Adrenal gland (tissue), 5 donors: ENCODE measurements at regions not wholly inside any gene's neighbourhood (a gene's known extent, or its start where the extent isn't known, plus 50 kb on each side); places are given as distances from the start of the nearest gene placed in this dataset.

Experiments used
- POLR2A ChIP-seq, 2 donors: fragments of 450-650 bp; IDR thresholded peaks; one replicate each; pipeline ENCODE4 v1.6.1; 2017; ENCODE audit warnings: antibody characterized with exemption in 2 of 2, mild to moderate bottlenecking in 2 of 2, moderate library complexity in 1 of 2
- TF ChIP-seq, protein P1 (sequence below), 6 experiments: fragments of 450-650 bp in 4 of 6; fragments of 200-600 bp in 2 of 6; sonication (generic) in 1 of 6; IDR thresholded peaks; 1 replicate in 5 of 6; 2 replicates in 1 of 6; pipeline versions ENCODE4 v1.5.1 to v1.8.0; 2016 to 2021; ENCODE audit warnings: antibody characterized with exemption in 6 of 6, mild to moderate bottlenecking in 2 of 6, moderate library complexity in 1 of 6
- donor health status: DM: no; HTN: no; CAD: no.

DNA sequence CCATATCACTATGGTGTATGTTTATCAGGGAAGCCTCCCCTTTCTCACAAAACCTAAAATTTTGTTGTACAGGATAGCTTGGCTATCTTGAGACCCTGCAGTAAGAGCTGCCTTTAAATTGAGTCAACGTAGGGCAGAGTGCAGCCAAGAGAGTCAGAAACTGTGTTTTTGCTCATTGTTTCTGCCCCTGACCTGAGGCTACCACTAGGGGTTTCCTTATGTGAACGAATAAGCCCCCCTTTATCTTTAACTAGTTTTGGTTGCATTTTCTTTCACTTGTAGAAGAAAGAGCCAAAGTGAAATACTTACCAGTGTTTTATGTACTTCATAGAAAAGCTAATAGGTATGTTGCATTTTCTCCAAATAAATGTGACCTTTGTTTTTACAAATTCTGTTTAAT, 149.9 kb upstream of the TMC3 start:
- TF ChIP-seq POLR2A (IDR thresholded peaks at IDR 0.05): no peak
- TF ChIP-seq, protein P1, sequence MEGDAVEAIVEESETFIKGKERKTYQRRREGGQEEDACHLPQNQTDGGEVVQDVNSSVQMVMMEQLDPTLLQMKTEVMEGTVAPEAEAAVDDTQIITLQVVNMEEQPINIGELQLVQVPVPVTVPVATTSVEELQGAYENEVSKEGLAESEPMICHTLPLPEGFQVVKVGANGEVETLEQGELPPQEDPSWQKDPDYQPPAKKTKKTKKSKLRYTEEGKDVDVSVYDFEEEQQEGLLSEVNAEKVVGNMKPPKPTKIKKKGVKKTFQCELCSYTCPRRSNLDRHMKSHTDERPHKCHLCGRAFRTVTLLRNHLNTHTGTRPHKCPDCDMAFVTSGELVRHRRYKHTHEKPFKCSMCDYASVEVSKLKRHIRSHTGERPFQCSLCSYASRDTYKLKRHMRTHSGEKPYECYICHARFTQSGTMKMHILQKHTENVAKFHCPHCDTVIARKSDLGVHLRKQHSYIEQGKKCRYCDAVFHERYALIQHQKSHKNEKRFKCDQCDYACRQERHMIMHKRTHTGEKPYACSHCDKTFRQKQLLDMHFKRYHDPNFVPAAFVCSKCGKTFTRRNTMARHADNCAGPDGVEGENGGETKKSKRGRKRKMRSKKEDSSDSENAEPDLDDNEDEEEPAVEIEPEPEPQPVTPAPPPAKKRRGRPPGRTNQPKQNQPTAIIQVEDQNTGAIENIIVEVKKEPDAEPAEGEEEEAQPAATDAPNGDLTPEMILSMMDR (IDR thresholded peaks at IDR 0.05): no peak
